HepG2 (cell line): ENCODE measurements at regions not wholly inside any gene's neighbourhood (a gene's known extent, or its start where the extent isn't known, plus 50 kb on each side); places are given as distances from the start of the nearest gene placed in this dataset.

Experiments used
- ATAC-seq: fragments of 200-7000 bp; cut with Tn5 transposase; 3 replicates; pipeline ENCODE4 v1.9.1; 2020; ENCODE audit warnings: mild to moderate bottlenecking, moderate library complexity
- BruUV-seq: library from RNA; stranded (reverse); fragments of 400-500 nt; replicated peaks from 2 replicates; lab custom pipeline; 2021; lab: Mats Ljungman, UMichigan
- CTCF ChIA-PET: fragments of 300-600 bp; formaldehyde crosslinking; extraction: SDS; loops from one replicate; lab custom pipeline; 2021; ENCODE audit warnings: low total read pairs, inconsistent platforms, low intra/inter-chr PET ratio; lab: Yijun Ruan, JAX
- POLR2A ChIA-PET: fragments of 350-600 bp; sonication (Branson Sonifier 250); formaldehyde crosslinking; loops from one replicate; lab custom pipeline; 2020; ENCODE audit warnings: antibody characterized with exemption, inconsistent platforms; lab: Yijun Ruan, JAX
- DNase-seq: peaks from one replicate; pipeline ENCODE4 v3.0.0-alpha.2; 2015; ENCODE audit warnings: low spot score
- FAIRE-seq: peaks from 3 replicates; lab custom pipeline; 2011; peaks lifted over from hg19 to GRCh38; lab: Jason Lieb, UNC
- H2AFZ ChIP-seq: one replicate; pipeline ENCODE4 v1.6.1; 2011; ENCODE audit warnings: low read length, inconsistent platforms
- H3K27ac ChIP-seq: fragments of 300-600 bp; 3 replicates; pipeline ENCODE4 v1.8.0; 2011; ENCODE audit warnings: mixed run types, mild to moderate bottlenecking, mixed read lengths, low read length, inconsistent platforms; ENCODE audit not compliant: insufficient read depth; ENCODE audit errors: extremely low read length
- H3K27me3 ChIP-seq, 2 experiments: fragments of 200-600 bp in 1 of 2; 2 replicates in 1 of 2; 3 replicates in 1 of 2; pipeline versions ENCODE4 v1.6.0 to v1.8.0; 2011; ENCODE audit warnings: low read length in 2 of 2, mild to moderate bottlenecking in 2 of 2, moderate library complexity in 2 of 2, inconsistent platforms in 1 of 2; ENCODE audit not compliant: insufficient read depth in 2 of 2, control insufficient read depth in 1 of 2
- H3K36me3 ChIP-seq, 2 experiments: fragments of 200-600 bp in 1 of 2; replicated peaks in 1 of 2; 2 replicates in 1 of 2; 3 replicates in 1 of 2; pipeline versions ENCODE4 v1.5.1 to v1.8.0; 2011; ENCODE audit warnings: low read length in 2 of 2, inconsistent platforms in 1 of 2; ENCODE audit not compliant: insufficient read depth in 2 of 2, control insufficient read depth in 1 of 2
- H3K4me1 ChIP-seq: 2 replicates; pipeline ENCODE4 v1.5.1; 2012; ENCODE audit warnings: low read length, inconsistent platforms; ENCODE audit not compliant: insufficient read depth
- H3K4me2 ChIP-seq: 2 replicates; pipeline ENCODE4 v1.6.0; 2011; ENCODE audit warnings: low read depth, low read length, inconsistent platforms
- H3K4me3 ChIP-seq, 3 experiments: fragments of 200-600 bp in 1 of 3; sonication (generic), shearing (Covaris generic) in 1 of 3; replicated peaks in 1 of 3; 2 replicates each; pipeline ENCODE4 v1.5.1; 2011 to 2016; ENCODE audit warnings: low read length in 3 of 3, inconsistent platforms in 2 of 3, low read depth in 2 of 3, mild to moderate bottlenecking in 2 of 3, control low read depth in 1 of 3, mixed read lengths in 1 of 3; ENCODE audit not compliant: insufficient read depth in 1 of 3
- H3K79me2 ChIP-seq: one replicate; pipeline ENCODE4 v1.6.1; 2011; ENCODE audit warnings: low read length, inconsistent platforms; ENCODE audit not compliant: insufficient read depth
- H3K9ac ChIP-seq: 2 replicates; pipeline ENCODE4 v1.6.0; 2011; ENCODE audit warnings: mild to moderate bottlenecking, low read depth, low read length, inconsistent platforms; ENCODE audit not compliant: insufficient read depth
- H3K9me3 ChIP-seq: 2 replicates; pipeline ENCODE4 v1.5.1; 2012; ENCODE audit warnings: mild to moderate bottlenecking, low read length
- H4K20me1 ChIP-seq: 2 replicates; pipeline ENCODE4 v1.6.0; 2011; ENCODE audit warnings: inconsistent platforms, mild to moderate bottlenecking, low read length, moderate library complexity; ENCODE audit not compliant: insufficient read depth
- CHD4 ChIP-seq: fragments of 200-600 bp; sonication (generic); IDR thresholded peaks from 2 replicates; pipeline ENCODE4 v1.7.0; 2017; ENCODE audit warnings: mild to moderate bottlenecking, low read length, borderline replicate concordance
- ELF1 ChIP-seq: sonication (generic); formaldehyde crosslinking; IDR thresholded peaks from 2 replicates; pipeline ENCODE4 v1.4.0; 2020; ENCODE audit warnings: missing genetic modification reagents
- NAIF1 ChIP-seq: sonication (generic); formaldehyde crosslinking; IDR thresholded peaks from 2 replicates; pipeline ENCODE4 v1.5.0; 2020; ENCODE audit warnings: mild to moderate bottlenecking, missing genetic modification reagents, borderline replicate concordance
- NFATC3 ChIP-seq: sonication (generic); formaldehyde crosslinking; IDR thresholded peaks from 2 replicates; pipeline ENCODE4 v1.5.1; 2020; ENCODE audit warnings: mild to moderate bottlenecking, missing genetic modification reagents
- RBFOX2 ChIP-seq: fragments of 200-400 bp; formaldehyde crosslinking; IDR thresholded peaks from 2 replicates; pipeline ENCODE4 v1.6.1; 2017; ENCODE audit warnings: low read depth, mild to moderate bottlenecking, low read length
- ZNF432 ChIP-seq: sonication (generic); formaldehyde crosslinking; IDR thresholded peaks from 2 replicates; pipeline ENCODE4 v1.5.0; 2020; ENCODE audit warnings: missing genetic modification reagents, mild to moderate bottlenecking, borderline replicate concordance
- ZNF83 ChIP-seq: sonication (generic); formaldehyde crosslinking; IDR thresholded peaks from 2 replicates; pipeline ENCODE4 v1.4.0; 2020; ENCODE audit warnings: missing genetic modification reagents, mild to moderate bottlenecking, borderline replicate concordance
- WGBS: methylation state at CpG from one replicate; pipeline ENCODE4 v1.1.6; 2017; ENCODE audit warnings: low lambda C conversion rate; 5-methylcytosine and 5-hydroxymethylcytosine counted together
- in situ Hi-C: cut with HindIII; loops from 2 replicates; pipeline ENCODE4 v1.10.0; 2017; ENCODE audit warnings: low pct_unique_long_range_greater_than_20kb; ENCODE audit not compliant: extremely low pct_ligation_motif_present
- intact Hi-C: fragments of 100-400 bp; cut with micrococcal nuclease; formaldehyde crosslinking; loops from one replicate; pipeline ENCODE4 v1.10.0; 2022; ENCODE audit not compliant: unreplicated experiment
- TF ChIP-seq, protein P1 (sequence below): sonication (generic); formaldehyde crosslinking; IDR thresholded peaks from 2 replicates; pipeline ENCODE4 v1.4.0; 2020; ENCODE audit warnings: mild to moderate bottlenecking, missing genetic modification reagents
- TF ChIP-seq, protein P2 (sequence below): sonication (generic); formaldehyde crosslinking; IDR thresholded peaks from 2 replicates; pipeline ENCODE4 v1.5.1; 2020; ENCODE audit warnings: missing genetic modification reagents, mild to moderate bottlenecking, borderline replicate concordance
- TF ChIP-seq, protein P3 (sequence below): sonication (generic); formaldehyde crosslinking; IDR thresholded peaks from 2 replicates; pipeline ENCODE4 v1.5.0; 2020; ENCODE audit warnings: mild to moderate bottlenecking, missing genetic modification reagents, borderline replicate concordance

DNA sequence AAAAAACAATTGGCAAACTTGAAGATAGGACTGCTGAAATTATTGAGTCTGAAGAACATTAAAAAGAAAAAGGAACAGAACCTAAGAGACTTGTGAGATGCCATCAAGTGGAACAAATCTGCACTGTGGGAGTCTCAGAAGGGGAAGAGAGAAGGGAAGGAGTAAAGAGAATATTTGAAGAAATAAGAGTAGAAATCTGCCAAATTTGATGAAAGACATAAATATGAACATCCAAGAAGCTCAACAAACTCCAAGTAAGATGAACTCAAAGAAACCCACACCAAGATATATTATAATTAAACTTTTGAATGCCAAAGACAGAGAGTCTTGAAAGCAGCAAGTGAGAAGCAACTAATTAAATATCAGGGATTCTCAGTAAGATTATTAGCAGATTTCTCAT, 102.7 kb downstream of the ZNF519 start (continued):
- TF ChIP-seq RBFOX2 (no peak), ELF1 (CRISPR knock-in tag) (no peak)

DNA sequence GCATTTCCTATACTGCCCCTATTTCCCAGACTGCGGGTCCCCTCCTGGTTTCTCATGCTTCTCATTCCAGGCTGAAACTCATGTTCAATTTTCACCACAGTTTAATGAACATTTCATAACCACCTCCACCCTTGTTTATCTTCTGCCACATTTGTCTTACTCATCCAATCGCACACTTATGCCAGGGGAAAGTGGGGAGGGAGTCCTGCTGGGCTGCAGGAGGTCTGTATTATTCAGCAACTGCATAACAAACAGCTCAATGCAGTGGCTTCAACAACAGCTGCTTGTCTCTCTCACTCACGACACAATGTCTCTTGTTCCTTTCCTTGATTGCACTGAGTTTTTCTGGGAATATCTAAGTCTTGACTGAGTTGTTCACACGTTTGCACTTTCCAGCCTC, 106.0 kb downstream of the ZNF519 start:
- H4K20me1 ChIP-seq = no peaks in the 10 kb centered on the region
- TF ChIP-seq, protein P1, sequence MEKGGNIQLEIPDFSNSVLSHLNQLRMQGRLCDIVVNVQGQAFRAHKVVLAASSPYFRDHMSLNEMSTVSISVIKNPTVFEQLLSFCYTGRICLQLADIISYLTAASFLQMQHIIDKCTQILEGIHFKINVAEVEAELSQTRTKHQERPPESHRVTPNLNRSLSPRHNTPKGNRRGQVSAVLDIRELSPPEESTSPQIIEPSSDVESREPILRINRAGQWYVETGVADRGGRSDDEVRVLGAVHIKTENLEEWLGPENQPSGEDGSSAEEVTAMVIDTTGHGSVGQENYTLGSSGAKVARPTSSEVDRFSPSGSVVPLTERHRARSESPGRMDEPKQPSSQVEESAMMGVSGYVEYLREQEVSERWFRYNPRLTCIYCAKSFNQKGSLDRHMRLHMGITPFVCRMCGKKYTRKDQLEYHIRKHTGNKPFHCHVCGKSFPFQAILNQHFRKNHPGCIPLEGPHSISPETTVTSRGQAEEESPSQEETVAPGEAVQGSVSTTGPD (CRISPR knock-in tag) = no peak
- TF ChIP-seq NAIF1 (CRISPR knock-in tag) (no peak), ZNF83 (no peak), ZNF432 (CRISPR knock-in tag) (no peak), NFATC3 (CRISPR knock-in tag) (no peak), CHD4 (no peak)
- TF ChIP-seq, protein P2, sequence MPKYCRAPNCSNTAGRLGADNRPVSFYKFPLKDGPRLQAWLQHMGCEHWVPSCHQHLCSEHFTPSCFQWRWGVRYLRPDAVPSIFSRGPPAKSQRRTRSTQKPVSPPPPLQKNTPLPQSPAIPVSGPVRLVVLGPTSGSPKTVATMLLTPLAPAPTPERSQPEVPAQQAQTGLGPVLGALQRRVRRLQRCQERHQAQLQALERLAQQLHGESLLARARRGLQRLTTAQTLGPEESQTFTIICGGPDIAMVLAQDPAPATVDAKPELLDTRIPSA (CRISPR knock-in tag) = no peak
- TF ChIP-seq, protein P3, sequence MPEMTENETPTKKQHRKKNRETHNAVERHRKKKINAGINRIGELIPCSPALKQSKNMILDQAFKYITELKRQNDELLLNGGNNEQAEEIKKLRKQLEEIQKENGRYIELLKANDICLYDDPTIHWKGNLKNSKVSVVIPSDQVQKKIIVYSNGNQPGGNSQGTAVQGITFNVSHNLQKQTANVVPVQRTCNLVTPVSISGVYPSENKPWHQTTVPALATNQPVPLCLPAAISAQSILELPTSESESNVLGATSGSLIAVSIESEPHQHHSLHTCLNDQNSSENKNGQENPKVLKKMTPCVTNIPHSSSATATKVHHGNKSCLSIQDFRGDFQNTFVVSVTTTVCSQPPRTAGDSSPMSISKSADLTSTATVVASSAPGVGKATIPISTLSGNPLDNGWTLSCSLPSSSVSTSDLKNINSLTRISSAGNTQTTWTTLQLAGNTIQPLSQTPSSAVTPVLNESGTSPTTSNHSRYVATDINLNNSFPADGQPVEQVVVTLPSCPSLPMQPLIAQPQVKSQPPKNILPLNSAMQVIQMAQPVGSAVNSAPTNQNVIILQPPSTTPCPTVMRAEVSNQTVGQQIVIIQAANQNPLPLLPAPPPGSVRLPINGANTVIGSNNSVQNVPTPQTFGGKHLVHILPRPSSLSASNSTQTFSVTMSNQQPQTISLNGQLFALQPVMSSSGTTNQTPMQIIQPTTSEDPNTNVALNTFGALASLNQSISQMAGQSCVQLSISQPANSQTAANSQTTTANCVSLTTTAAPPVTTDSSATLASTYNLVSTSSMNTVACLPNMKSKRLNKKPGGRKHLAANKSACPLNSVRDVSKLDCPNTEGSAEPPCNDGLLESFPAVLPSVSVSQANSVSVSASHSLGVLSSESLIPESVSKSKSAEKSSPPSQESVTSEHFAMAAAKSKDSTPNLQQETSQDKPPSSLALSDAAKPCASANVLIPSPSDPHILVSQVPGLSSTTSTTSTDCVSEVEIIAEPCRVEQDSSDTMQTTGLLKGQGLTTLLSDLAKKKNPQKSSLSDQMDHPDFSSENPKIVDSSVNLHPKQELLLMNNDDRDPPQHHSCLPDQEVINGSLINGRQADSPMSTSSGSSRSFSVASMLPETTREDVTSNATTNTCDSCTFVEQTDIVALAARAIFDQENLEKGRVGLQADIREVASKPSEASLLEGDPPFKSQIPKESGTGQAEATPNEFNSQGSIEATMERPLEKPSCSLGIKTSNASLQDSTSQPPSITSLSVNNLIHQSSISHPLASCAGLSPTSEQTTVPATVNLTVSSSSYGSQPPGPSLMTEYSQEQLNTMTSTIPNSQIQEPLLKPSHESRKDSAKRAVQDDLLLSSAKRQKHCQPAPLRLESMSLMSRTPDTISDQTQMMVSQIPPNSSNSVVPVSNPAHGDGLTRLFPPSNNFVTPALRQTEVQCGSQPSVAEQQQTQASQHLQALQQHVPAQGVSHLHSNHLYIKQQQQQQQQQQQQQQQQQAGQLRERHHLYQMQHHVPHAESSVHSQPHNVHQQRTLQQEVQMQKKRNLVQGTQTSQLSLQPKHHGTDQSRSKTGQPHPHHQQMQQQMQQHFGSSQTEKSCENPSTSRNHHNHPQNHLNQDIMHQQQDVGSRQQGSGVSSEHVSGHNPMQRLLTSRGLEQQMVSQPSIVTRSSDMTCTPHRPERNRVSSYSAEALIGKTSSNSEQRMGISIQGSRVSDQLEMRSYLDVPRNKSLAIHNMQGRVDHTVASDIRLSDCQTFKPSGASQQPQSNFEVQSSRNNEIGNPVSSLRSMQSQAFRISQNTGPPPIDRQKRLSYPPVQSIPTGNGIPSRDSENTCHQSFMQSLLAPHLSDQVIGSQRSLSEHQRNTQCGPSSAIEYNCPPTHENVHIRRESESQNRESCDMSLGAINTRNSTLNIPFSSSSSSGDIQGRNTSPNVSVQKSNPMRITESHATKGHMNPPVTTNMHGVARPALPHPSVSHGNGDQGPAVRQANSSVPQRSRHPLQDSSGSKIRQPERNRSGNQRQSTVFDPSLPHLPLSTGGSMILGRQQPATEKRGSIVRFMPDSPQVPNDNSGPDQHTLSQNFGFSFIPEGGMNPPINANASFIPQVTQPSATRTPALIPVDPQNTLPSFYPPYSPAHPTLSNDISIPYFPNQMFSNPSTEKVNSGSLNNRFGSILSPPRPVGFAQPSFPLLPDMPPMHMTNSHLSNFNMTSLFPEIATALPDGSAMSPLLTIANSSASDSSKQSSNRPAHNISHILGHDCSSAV (CRISPR knock-in tag) = no peak
- H3K9me3 ChIP-seq = no peaks in the 10 kb centered on the region
- ATAC-seq (no peak), DNase-seq (no peak), FAIRE-seq (no peak)
- no peak overlapping the region for H3K27ac ChIP-seq
- H3K4me2 ChIP-seq = no peak overlapping the region
- CTCF ChIA-PET = no interaction called here
- POLR2A ChIA-PET = no interaction called here
- intact Hi-C loops = no loop called here
- H3K4me3 ChIP-seq = no peak overlapping the region
- H3K27me3 ChIP-seq = peaks cover 0 to 14% of the 10 kb centered on the region in 2 experiments; a peak in 3 of 5 replicates
- no peaks in the 10 kb centered on the region for H3K36me3 ChIP-seq
- H3K4me1 ChIP-seq = no peaks in the 10 kb centered on the region
- H3K79me2 ChIP-seq = no peaks in the 10 kb centered on the region
- in situ Hi-C loops = no loop called here
- H2AFZ ChIP-seq = no peak overlapping the region
- BruUV-seq = no TSS peak
- H3K9ac ChIP-seq = no peak overlapping the region
- 0% methylated on average over 4 of the region's 4 CpGs for WGBS
